Upper lobe of left lung (tissue), 4 donors: ENCODE measurements at regions not wholly inside any gene's neighbourhood (a gene's known extent, or its start where the extent isn't known, plus 50 kb on each side); places are given as distances from the start of the nearest gene placed in this dataset.

Experiments used
- CTCF ChIP-seq, 6 experiments: fragments of 450-650 bp in 4 of 6; fragments of 200-600 bp in 2 of 6; sonication (generic) in 2 of 6; IDR thresholded peaks; one replicate each; pipeline ENCODE4 v1.5.1; 2016 to 2019; ENCODE audit warnings: antibody characterized with exemption in 6 of 6
- EP300 ChIP-seq, 4 donors: sonication (generic); formaldehyde crosslinking; IDR thresholded peaks; one replicate each; pipeline ENCODE4 v1.5.1; 2017; ENCODE audit warnings: antibody characterized with exemption in 4 of 4, control low read depth in 2 of 4
- POLR2A ChIP-seq, 4 donors: fragments of 450-650 bp; IDR thresholded peaks; one replicate each; pipeline ENCODE4 v1.5.1; 2016 to 2017; ENCODE audit warnings: antibody characterized with exemption in 4 of 4, mild to moderate bottlenecking in 2 of 4
- POLR2AphosphoS5 ChIP-seq, 2 donors: sonication (generic); formaldehyde crosslinking; IDR thresholded peaks; one replicate each; pipeline ENCODE4 v1.5.1; 2017; ENCODE audit warnings: antibody characterized with exemption in 2 of 2

- TF ChIP-seq CTCF (IDR thresholded peaks at IDR 0.05) (no peak), EP300 (IDR thresholded peaks at IDR 0.05) (no peak), POLR2A (IDR thresholded peaks at IDR 0.05) (no peak), POLR2AphosphoS5 (IDR thresholded peaks at IDR 0.05) (no peak)
Measured at GRCh38 chr15:93811305-93811704, 420.1 kb upstream of the MCTP2 start.
